ENCODE measurements at regions not wholly inside any gene's neighbourhood (a gene's known extent, or its start where the extent isn't known, plus 50 kb on each side); places are given as distances from the start of the nearest gene placed in this dataset.
"Not testable (repeated sequence)": the region's sequence is repeated elsewhere in the genome, so short reads cannot be mapped to it uniquely, and the experiment has no call there.

DNA sequence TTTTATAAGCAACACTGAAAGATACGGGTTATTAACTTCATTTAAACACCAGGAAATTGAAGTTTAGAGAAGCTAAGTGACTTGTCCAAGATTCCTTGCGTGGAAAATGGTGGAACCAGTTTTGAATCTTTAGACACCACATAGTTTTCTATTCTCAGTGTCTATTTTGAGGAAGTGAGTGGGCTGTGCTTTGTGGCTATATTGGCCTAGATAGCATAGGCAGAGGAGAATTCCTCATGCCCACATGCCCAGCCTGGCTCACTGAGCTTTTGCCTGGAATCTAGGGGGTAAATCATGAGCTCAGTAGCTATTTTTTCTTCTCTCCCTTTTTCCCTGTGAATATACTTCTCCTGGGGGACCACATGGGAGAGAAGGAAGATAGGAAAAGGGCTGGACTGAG, 431.3 kb downstream of the HS3ST3B1 start:
- no peak for DNase-seq (ENCODE audit: low read depth)

DNA sequence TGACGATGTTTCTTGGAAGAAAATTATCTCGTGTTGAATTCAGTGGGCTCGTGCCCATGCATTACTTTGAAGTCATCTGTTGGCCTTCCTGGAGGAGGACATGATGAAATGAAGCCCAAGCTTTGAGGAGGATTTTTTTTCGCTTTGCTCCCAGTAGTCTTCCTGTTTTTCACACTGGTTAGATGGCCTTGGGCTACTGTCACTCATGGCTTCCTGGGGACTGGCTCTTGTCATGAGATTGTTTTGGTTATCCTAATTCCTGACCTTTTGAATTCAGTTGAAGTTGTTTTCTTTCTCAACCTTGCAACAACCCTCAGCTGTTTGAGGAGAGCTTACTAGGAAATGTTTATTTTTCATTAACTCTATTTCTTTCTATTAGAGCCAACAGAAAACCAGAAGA, 430.7 kb downstream of the HS3ST3B1 start:
- no peak for DNase-seq (ENCODE audit: low read depth)

DNA sequence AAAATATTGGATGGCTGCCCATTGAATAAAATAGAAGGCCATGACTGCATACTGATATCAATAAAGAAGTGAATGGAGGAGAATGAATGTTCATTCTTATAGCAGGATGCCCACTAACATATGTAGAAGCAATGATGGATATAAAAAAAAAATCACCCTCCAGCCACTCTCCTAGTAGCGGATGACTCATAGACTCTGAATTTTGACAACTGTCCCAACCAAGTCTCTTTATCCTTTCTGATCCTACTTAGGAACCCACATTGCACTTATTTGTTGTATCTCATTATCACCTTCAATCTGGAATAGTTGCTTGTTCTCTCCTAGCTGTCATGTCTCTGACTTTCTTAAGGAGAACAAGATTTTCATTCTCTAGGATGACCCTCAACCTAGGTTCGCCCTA, 429.9 kb downstream of the HS3ST3B1 start:
- DNase-seq (ENCODE audit: low read depth), result no peak

DNA sequence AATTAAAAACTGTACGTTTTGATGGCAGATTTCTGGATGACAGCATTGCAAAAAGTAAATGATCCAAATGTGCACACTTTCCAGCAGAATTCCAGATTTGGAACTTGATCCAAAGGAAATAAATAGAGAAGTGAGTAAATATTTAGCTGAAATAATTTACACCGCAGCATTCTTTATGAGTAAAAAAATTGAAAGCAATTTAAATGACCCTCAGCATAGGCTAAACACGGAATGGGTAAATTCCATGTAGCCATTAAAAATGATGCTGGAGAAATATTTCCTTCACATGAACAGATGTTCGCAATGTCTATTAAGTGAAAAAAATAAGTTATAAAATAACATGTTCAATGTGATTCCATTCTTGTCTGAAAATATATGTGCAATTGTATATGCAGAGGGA, 424.8 kb downstream of the HS3ST3B1 start:
- no peak for DNase-seq (ENCODE audit: low read depth)

DNA sequence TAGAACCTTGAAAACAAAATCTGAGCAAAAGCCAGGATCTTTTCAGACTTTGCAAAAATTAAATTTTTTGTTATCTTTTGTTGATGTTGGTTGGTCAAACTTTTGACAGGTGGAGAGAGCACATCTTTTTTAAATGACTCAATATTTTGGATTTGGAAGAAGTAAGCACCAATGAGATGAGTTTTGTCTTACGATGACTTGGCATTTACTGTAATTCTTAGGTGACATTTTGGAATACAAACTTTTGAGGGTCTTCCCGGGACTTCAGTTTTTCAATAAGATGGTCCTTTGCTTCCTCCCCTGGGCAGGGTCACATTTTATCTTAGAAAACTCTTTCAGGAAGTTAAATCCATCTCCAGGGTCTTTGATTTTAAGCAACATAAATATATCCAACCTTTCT, 423.9 kb downstream of the HS3ST3B1 start:
- no peak for DNase-seq (ENCODE audit: low read depth)

DNA sequence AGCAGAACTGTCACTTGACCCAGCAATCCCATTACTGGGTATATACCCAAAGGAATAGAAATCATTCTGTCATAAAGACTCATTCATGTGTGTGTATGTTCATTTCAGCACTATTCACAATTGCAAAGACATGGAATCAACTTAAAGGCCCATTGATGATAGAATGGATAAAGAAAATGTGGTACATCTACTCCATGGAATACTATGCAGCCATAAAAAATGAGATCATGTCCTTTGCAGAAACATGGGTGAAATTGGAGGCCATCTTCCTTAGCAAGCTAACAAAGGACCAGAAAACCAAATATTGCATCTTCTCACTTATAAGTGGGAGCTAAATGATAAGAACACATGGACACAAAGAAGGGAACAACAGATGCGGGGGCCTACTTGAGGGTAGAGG, 422.5 kb downstream of the HS3ST3B1 start:
- not testable (repeated sequence) for DNase-seq (ENCODE audit: low read depth)

DNA sequence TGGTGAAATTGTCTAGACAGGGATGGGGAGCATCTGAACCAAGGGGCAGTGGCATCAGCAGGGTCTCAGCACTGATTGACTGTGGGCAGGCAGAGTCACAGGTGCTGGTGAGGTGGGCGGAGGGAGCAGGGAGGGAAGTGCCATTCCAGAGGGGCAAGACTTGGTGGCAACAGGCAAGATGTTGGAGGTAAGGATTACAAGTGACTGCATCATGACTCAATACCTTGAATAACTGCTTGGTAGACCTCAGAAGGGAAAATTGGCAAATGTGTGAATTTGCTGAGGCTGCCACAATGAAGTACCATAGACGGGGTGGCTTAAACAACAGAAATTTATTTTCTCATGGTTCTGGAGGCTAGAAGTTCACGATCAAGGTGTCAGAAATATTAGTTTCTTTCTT, 419.1 kb downstream of the HS3ST3B1 start:
- DNase-seq (ENCODE audit: low read depth), result no peak

DNA sequence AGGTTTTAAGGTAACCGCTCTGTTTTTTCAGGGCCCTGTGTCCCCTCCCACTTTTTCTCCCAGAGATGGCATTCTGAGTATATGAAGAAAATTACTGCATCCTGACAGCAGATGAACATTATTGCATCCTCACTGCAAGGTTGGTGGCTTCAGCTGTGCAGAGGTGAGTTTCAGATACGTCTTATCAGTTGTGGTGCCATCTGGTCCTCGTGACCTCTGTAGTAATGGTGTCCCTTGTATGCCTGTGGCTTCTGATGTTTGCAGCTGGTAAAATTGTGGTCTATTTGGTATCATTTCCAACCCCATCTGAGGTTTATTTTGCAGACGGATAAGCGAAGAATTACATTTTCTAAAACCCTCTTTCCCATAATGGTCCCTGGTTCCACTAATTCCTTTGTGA, 417.0 kb downstream of the HS3ST3B1 start:
- no peak for DNase-seq (ENCODE audit: low read depth)

DNA sequence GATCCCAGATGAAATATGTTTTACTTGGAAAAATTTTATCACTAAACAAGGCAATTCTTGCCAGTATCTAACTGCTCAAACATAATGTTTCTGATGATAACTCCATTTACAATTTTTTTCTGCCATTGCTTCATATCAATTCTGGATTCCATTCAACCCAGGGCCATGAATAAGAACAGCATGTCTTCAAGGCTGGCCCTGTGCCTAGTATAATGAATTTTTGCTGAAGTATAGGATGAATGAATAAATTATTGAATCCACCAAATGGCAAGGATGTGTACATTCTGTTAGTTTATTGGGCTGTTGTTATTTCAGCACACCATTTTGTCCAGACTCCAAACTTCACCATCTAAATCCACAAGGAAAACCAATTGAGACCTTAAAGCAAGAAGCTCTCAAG, 414.7 kb downstream of the HS3ST3B1 start:
- no peak for DNase-seq (ENCODE audit: low read depth)

DNA sequence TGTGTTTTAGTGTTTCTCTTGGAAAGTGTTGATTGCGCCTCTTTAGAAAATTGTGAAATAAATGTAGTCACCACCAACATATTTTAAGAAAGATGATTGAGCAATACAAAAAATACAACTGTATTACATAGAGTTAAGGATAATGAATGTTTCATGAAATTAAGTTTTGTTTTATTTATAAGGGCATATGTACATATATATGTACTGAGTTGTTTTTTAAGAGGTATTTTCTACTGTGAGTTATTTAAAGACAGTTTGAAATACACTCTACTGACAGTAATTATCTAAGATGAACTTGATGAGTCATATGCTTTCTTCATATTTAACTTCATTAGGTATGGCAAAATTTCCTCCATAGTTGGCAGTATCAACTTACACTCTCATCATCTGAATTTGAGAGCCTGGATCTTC, 411.7 kb downstream of the HS3ST3B1 start:
- DNase-seq (ENCODE audit: low read depth), result no peak

DNA sequence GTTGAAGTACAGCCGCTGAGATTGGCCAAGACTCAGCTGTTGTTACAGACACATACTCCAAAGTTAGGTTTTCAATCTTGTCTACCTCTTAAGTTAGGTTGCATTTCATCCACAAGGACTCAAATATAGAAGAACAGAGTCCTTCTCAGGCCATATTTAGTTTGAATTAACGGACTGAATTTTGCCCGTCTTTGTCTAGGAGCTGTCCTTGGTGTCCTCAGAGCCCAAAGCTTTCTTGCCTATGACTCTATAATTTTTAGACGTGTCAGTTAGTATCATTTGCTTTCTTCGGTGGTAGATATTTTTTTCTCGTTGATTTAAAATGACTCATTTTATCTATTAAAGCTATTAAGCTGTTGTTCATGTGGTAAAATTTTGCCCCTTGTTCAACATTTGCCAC, 403.2 kb downstream of the HS3ST3B1 start:
- no peak for DNase-seq (ENCODE audit: low read depth)

DNA sequence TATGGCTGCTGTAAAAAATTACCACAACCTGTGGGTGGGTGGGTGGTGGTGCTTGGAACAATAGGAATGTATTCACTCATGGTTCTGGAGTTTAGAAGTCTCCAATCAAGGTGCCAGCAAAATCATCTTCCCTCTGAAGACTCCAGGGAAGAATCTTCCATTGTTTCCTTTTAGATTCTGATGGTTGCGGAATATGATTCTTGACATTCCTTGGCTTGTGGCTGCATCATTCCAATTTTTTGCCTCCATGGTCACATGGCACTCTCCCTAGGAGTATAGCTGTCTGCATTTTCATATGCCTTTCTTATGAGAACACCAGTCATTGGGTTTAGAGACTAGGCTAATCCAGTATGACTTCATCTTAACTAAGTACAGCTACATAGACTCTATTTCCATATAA, 401.0 kb downstream of the HS3ST3B1 start:
- no peak for DNase-seq (ENCODE audit: low read depth)

DNA sequence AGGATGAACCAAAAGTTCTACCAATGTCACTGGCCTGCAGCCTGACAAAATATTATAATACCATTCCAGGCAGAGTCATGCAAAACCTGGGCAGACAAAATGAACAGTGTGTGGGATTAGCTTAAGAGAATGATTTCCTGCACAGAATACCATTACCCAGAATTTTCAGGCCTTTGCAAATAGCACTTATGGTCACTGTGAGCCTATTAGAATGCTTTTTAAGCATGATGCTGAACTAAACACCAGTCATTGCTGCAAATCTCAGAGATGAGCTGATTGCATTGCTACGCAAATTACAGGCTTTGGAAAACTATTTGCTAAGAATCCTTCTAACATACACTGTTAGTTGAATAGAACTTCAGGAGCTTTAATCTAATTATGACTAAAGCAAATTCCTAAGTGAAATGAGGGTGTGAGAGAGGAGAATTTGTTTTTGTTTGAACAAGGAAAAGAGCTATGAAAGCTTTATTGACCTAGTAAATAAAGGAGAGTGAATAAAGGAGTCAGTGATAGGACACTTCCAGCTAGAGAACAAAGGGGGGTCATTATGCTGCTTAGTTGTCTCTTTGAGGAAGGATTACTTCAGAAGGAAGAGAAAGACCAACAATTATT, 398.8 kb downstream of the HS3ST3B1 start:
- no peak for DNase-seq (ENCODE audit: low read depth)

DNA sequence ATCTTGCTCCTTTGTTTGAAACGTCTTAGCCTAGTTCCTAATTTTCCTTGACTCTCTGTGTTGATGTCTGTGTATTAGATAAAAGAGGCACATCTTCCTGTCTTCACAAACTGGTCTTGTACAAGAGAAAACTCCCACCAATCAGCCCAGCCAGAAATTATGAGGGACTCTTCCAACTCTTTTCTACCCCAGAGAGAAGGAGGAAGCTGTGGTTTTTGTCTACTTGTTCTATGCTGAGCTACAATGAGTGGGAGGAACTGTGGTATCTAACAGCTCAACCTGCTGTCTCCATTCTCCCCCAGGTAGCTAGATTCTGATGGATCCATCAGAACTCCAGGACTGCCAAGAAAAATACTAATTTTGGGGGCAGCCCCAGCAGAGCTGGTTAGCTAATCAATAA, 392.5 kb downstream of the HS3ST3B1 start:
- DNase-seq (ENCODE audit: low read depth), result no peak

DNA sequence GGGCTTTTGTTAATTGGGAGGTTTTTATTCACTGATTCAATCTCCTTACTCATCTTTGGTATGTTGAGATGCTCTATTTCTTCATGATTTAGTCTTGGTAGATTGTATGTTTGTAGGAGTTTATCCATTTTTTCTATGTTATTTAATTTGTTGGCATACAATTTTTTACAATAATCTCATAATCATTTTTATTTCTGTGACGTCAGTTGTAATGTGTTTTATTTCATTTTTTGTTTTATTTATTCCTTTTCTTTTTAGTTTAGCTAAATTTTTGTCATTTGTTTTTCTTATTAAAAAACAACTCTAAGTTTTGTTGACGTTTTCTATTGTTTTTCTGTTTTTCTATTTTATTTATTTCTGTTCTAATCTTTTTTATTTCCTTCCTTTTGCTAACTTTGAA, 389.8 kb downstream of the HS3ST3B1 start:
- DNase-seq (ENCODE audit: low read depth), result no peak

DNA sequence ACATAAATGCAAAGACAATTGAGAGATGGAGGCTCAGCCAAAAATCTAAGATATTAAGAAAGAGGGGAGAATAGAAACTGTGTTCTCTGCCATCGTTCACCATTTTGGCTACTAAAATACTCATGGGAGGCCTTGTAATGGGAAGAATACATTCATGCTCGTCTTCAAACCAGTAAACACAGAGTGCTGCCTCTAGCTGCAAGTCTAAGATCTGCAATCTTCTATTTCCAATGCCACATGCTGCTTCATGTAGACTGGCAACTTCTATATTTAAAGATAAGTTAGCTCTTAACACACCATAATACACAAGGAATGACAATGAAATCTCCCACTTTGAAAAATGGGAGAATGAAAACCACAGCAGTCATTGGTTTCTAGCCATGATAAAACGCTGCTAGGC, 387.3 kb downstream of the HS3ST3B1 start:
- DNase-seq (ENCODE audit: low read depth), result no peak

DNA sequence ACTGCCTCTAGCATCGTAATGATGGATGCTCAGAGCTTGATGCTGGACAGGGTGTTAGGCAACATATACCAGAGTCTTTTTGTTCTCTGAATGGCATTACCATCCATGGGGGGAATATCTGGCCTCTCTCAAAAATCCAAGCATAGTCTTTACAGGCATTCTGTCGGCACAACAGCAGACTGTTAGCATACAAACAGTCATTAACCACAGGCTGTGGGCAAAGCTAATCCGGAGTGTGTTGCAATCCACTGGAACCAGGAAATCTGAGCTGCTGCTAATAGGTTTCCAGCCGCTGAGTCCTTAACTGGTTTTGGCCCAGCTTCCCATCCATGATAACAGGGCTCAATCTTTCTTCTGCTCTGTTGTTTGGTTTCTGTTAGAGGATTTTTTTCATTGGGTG, 371.9 kb downstream of the HS3ST3B1 start:
- DNase-seq (ENCODE audit: low read depth), result peak; percentile 45

DNA sequence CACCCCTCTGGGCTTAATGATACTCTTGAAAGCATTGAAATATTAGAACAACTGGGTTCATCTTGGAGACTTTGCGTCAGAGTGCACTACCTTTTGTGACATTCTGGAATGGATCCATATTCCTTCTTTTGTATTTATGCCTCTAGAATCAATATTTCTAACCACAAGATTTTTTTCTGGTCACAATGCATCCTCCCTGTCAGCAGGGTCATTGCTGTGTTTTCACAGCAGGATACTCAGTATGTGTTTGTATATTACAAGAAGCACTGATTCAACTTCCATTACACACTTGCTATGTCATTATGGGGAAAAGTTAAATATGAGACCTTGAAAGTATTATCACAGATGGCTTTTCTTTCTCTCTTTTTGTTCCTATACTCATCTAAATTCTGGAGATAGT, 370.0 kb downstream of the HS3ST3B1 start:
- DNase-seq (ENCODE audit: low read depth), result peak; percentile 14

DNA sequence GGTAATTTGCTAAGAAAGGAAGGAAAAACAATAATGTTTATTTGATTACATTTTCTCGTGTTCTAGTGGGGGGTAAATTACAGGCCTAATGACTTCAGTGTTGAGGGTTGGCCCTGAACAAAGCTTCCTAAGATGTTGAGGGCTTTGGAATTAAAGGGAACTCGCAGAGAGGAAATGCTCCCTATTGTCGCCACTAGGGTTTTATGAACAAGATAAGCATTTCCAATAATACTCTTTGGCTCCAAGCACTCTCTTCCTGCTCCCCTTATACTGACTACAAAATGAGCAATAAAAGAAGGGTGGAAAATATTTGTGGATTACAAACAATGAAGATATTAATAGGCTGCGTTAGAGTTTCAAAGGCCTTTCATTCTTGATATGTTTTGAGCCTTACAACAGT, 363.6 kb downstream of the HS3ST3B1 start:
- DNase-seq (ENCODE audit: low read depth), result no peak

DNA sequence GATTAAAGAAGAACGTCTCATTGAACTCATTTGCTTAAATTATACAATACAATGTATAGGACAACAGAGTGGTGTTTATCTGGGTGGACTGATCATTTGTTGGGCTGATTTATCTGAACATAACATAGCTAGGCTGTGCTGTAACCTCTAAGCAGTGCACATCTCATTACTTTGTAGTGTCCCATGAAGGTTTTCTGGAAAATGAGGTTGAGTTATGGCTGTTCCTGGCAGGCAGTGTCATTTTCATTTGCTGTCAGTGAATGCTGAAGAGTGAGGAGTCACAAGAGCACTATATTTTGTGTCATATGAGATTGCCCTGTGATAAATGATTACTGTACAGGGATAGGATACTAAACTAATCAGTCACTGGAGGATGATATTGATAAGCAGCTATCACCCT, 340.2 kb downstream of the HS3ST3B1 start:
- no peak for DNase-seq (ENCODE audit: low read depth)

DNA sequence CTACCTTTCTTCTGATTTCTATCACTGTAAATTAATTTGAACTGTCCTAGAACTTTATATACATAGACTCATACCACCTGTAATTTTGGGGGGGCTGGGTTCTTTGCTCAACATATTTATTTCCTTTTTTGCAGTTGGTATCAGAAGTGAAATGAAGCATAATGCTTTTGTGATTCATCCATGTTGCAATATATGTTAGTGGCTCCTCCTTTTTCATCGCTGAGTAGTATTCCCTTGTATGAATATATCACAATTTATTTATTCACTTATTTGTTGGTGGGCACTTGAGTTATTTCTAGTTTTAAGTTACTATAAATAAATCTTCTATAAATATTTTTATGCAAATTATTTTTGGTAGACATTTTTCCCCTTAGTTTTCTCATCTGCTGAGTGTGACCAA, 336.4 kb downstream of the HS3ST3B1 start:
- DNase-seq (ENCODE audit: low read depth), result no peak

DNA sequence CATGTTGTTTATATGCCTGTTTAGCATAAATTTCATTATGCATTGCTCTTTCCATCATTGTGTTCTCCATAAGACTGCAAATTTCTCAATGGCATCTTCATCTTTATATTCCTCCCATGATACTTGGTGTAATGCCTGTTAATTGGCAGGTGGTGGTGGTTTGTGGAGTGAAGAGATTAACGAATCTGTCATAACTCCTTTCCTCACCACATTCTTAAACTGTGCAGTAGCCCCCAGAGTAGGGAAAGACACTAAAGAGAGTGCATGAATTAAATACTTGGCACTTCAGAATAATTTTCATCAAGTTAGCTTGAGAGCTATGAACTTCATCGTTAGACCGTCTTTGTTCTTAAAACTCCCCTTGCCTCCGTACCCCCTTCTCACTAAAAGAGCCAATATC, 329.7 kb downstream of the HS3ST3B1 start:
- DNase-seq (ENCODE audit: low read depth), result no peak

DNA sequence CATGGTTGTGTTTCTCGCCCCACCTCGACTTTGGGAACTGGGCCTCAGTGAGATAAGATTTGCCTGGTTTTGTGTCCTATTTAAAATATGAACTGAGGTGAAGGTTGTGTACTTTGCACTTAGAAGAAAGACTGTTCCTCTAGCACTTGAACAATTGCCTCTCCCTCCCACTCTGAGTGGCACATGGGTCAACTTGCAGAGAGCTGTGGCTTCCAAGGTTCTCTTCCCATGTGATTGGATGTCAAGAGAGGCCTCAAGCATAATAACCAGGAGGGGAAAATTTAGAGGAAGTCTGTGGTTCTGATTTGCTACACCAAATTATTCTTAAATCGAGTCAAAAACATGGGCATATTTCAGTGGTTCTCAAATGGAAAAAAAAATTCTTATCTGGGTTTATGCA, 329.2 kb downstream of the HS3ST3B1 start:
- no peak for DNase-seq (ENCODE audit: low read depth)

DNA sequence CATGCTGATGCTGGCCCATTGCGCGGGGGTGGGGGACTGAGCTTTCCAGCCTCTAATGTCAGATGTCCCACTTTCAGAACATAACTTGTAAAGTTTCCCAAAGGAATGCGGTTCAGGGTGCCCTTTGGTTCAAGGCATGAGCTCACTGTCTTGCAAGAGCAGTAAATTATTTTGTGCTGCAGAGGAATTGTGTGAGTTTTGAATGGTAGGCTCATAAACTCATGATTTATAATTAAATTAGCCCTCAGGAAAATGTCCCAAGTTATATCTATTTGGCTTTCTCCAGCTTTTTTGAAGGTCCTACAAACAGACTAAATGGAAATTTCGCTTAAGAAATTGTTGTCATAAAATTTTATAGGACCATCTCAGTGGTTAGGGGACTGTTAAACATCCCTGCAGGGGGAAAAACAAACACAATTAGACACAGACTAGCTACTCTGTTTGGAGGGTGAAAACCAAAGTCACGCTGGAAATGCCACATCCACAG, 321.8 kb downstream of the HS3ST3B1 start:
- DNase-seq (ENCODE audit: low read depth), result no peak
